ENCODE measurements at regions not wholly inside any gene's neighbourhood (a gene's known extent, or its start where the extent isn't known, plus 50 kb on each side); places are given as distances from the start of the nearest gene placed in this dataset.

DNA sequence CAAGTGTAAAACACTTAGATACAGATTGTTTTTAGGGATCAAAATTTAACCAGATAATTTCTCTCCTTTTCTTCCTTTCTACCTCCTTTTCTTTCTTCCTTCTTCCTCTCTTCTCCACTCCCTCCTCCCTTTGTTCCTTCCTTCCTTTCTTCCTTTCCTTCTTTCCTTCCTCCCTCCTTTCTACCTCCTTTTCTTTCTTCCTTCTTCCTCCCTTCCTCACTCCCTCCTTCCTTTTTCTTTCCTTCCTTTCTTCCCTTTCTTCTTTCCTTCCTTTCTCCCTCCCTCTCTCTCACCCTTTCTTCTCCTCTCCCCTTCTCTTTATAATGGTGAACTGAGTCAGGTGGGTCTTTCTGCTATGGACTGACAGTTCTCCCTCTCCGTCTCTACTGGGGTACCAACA lies 397.5 kb upstream of the CDH11 start:
- no peak for TF ChIP-seq POLR2A (IDR thresholded peaks at IDR 0.05)
- TF ChIP-seq, protein P1, sequence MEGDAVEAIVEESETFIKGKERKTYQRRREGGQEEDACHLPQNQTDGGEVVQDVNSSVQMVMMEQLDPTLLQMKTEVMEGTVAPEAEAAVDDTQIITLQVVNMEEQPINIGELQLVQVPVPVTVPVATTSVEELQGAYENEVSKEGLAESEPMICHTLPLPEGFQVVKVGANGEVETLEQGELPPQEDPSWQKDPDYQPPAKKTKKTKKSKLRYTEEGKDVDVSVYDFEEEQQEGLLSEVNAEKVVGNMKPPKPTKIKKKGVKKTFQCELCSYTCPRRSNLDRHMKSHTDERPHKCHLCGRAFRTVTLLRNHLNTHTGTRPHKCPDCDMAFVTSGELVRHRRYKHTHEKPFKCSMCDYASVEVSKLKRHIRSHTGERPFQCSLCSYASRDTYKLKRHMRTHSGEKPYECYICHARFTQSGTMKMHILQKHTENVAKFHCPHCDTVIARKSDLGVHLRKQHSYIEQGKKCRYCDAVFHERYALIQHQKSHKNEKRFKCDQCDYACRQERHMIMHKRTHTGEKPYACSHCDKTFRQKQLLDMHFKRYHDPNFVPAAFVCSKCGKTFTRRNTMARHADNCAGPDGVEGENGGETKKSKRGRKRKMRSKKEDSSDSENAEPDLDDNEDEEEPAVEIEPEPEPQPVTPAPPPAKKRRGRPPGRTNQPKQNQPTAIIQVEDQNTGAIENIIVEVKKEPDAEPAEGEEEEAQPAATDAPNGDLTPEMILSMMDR (IDR thresholded peaks at IDR 0.05), result no peak
